Loucy (cell line): ENCODE measurements at regions not wholly inside any gene's neighbourhood (a gene's known extent, or its start where the extent isn't known, plus 50 kb on each side); places are given as distances from the start of the nearest gene placed in this dataset.

ENCODE experiments used
- H2AFZ ChIP-seq: fragments of 200-600 bp; sonication (generic); 2 replicates; pipeline ENCODE4 v1.6.0; 2016; ENCODE audit warnings: antibody characterized with exemption, mild to moderate bottlenecking, low read length, moderate library complexity
- H3F3A ChIP-seq: fragments of 200-600 bp; 2 replicates; pipeline ENCODE4 v1.6.0; 2016; ENCODE audit warnings: antibody characterized with exemption, low read depth, mild to moderate bottlenecking
- H3K27me3 ChIP-seq: fragments of 200-600 bp; sonication (generic); 2 replicates; pipeline ENCODE4 v1.6.1; 2014; ENCODE audit warnings: low read length, mild to moderate bottlenecking; ENCODE audit not compliant: insufficient read depth, poor library complexity, severe bottlenecking
- H3K36me3 ChIP-seq: fragments of 200-600 bp; sonication (generic); 2 replicates; pipeline ENCODE4 v1.6.1; 2016; ENCODE audit warnings: low read length; ENCODE audit not compliant: insufficient read depth
- H3K4me1 ChIP-seq: fragments of 200-600 bp; sonication (generic); 2 replicates; pipeline ENCODE4 v1.5.1; 2014; ENCODE audit warnings: low read length, mild to moderate bottlenecking; ENCODE audit not compliant: insufficient read depth, poor library complexity, severe bottlenecking
- H3K4me2 ChIP-seq: fragments of 200-600 bp; sonication (generic); 2 replicates; pipeline ENCODE4 v1.6.0; 2014; ENCODE audit warnings: antibody characterized with exemption, low read length, low read depth, mild to moderate bottlenecking; ENCODE audit not compliant: poor library complexity, severe bottlenecking
- H3K4me3 ChIP-seq: fragments of 200-600 bp; sonication (generic); 2 replicates; pipeline ENCODE4 v1.5.1; 2014; ENCODE audit warnings: low read length, mild to moderate bottlenecking, mixed read lengths; ENCODE audit not compliant: poor library complexity, severe bottlenecking
- H3K79me2 ChIP-seq: fragments of 200-600 bp; sonication (generic); 2 replicates; pipeline ENCODE4 v1.6.1; 2014; ENCODE audit warnings: low read length; ENCODE audit not compliant: insufficient read depth
- H3K9ac ChIP-seq: fragments of 200-600 bp; sonication (generic); 2 replicates; pipeline ENCODE4 v1.6.0; 2014; ENCODE audit warnings: mild to moderate bottlenecking, low read depth, low read length, moderate library complexity; ENCODE audit not compliant: poor library complexity, severe bottlenecking
- H3K9me2 ChIP-seq: fragments of 200-600 bp; sonication (generic); replicated peaks from 2 replicates; pipeline ENCODE4 v1.6.1; 2016; ENCODE audit warnings: low read depth, low read length, mixed read lengths
- H3K9me3 ChIP-seq: fragments of 200-600 bp; sonication (generic); 2 replicates; pipeline ENCODE4 v1.6.1; 2014; ENCODE audit warnings: mild to moderate bottlenecking, antibody characterized with exemption, low read length, low read depth; ENCODE audit not compliant: insufficient read depth
- H4K20me1 ChIP-seq: fragments of 200-600 bp; sonication (generic); 2 replicates; pipeline ENCODE4 v1.6.0; 2014; ENCODE audit warnings: antibody characterized with exemption, low read length, mild to moderate bottlenecking; ENCODE audit not compliant: insufficient read depth, poor library complexity, severe bottlenecking
- EZH2phosphoT487 ChIP-seq: fragments of 200-600 bp; IDR thresholded peaks from 2 replicates; pipeline ENCODE4 v1.6.1; 2018; ENCODE audit warnings: antibody characterized with exemption, mild to moderate bottlenecking, moderate library complexity, borderline replicate concordance
- TF ChIP-seq, protein P1 (sequence below): fragments of 200-600 bp; sonication (generic); conservative IDR thresholded peaks from 2 replicates; pipeline ENCODE4 v1.5.1; 2014; ENCODE audit warnings: mild to moderate bottlenecking, antibody characterized with exemption, low read length

DNA sequence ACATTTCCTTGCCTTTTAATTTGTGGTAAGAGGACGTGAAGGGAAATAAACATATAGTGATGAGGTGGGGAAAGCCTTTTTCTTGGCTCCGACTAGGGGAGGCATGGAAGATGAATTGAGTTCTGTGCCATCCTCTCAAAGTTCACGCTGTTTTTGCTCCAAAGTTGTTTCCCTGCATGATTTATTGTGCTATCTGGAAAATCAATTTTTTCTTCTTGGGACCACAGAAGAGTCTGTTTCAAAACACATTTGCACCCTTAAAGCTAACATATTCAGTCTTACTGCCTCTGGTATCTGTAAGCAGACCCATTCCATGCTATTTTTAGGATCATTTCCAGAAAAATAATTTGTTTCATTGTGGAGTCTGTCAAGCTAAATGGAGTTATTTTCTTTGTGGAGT lies 57.6 kb upstream of the KCNG1 start:
- Histone ChIP-seq H3K4me3 (no peak overlapping the region), H3K79me2 (no peaks in the 10 kb centered on the region), H3K9me3 (no peaks in the 10 kb centered on the region), H3K4me1 (no peaks in the 10 kb centered on the region), H3K36me3 (no peaks in the 10 kb centered on the region), H3K27me3 (no peaks in the 10 kb centered on the region), H4K20me1 (no peaks in the 10 kb centered on the region), H3K4me2 (no peak overlapping the region), H3K9ac (no peak overlapping the region), H3K9me2 (no peaks in the 10 kb centered on the region), H2AFZ (no peak overlapping the region), H3F3A (no peaks in the 10 kb centered on the region)
- TF ChIP-seq, protein P1, sequence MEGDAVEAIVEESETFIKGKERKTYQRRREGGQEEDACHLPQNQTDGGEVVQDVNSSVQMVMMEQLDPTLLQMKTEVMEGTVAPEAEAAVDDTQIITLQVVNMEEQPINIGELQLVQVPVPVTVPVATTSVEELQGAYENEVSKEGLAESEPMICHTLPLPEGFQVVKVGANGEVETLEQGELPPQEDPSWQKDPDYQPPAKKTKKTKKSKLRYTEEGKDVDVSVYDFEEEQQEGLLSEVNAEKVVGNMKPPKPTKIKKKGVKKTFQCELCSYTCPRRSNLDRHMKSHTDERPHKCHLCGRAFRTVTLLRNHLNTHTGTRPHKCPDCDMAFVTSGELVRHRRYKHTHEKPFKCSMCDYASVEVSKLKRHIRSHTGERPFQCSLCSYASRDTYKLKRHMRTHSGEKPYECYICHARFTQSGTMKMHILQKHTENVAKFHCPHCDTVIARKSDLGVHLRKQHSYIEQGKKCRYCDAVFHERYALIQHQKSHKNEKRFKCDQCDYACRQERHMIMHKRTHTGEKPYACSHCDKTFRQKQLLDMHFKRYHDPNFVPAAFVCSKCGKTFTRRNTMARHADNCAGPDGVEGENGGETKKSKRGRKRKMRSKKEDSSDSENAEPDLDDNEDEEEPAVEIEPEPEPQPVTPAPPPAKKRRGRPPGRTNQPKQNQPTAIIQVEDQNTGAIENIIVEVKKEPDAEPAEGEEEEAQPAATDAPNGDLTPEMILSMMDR = no peak
- TF ChIP-seq EZH2phosphoT487 = no peak

DNA sequence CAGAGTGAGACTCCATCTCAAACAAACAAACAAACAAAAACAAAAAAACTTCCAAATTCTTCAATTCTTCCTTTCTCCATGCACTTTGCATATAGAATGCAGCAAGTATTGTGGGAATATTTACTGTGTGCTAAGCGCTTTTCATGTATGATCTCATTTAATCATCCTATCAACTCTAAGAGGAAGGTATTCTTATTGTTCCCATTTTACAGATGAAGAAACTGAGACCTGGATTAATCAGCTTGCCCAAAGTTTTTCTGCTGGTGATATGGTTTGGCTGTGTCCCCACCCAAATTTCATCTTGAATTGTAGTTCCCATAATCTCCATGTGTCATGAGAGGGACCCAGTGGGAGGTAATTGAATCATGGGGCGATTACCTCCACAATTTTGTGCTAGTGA lies 56.6 kb upstream of the KCNG1 start:
- TF ChIP-seq EZH2phosphoT487 = no peak
- TF ChIP-seq, protein P1 = no peak

DNA sequence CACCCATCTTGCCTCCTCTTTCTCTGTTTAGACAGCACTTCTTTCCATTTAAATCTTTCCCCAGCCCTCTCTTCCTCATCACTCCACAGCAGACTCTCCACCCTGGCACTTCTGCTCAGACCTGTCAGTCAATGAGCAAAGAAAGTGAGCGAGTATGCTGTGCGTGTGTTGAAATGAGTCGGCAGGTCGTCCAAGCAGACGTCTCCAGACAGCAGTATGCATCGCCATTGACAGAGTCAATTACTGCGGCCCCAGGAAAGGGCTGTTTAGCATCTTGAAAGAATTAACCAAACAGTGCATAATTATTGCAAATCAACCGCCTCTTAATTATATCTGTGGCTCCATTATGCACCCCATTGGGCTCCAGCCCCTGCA lies 54.8 kb upstream of the KCNG1 start:
- Histone ChIP-seq H3K9ac (no peak overlapping the region), H3K4me1 (no peaks in the 10 kb centered on the region), H3K9me2 (no peaks in the 10 kb centered on the region), H3F3A (no peaks in the 10 kb centered on the region), H3K36me3 (no peaks in the 10 kb centered on the region), H2AFZ (no peak overlapping the region), H3K4me3 (no peak overlapping the region), H3K27me3 (no peaks in the 10 kb centered on the region), H3K79me2 (no peaks in the 10 kb centered on the region), H3K9me3 (no peaks in the 10 kb centered on the region), H3K4me2 (no peak overlapping the region), H4K20me1 (no peaks in the 10 kb centered on the region)
- TF ChIP-seq EZH2phosphoT487 = no peak
- TF ChIP-seq, protein P1 = no peak

More for the DNA sequence above, 56.6 kb upstream of the KCNG1 start:
- Histone ChIP-seq H3F3A (no peaks in the 10 kb centered on the region), H3K9ac (no peak overlapping the region), H3K4me2 (no peak overlapping the region), H3K4me1 (no peaks in the 10 kb centered on the region), H2AFZ (no peak overlapping the region), H3K79me2 (no peaks in the 10 kb centered on the region), H4K20me1 (no peaks in the 10 kb centered on the region), H3K9me3 (no peaks in the 10 kb centered on the region), H3K36me3 (no peaks in the 10 kb centered on the region), H3K4me3 (no peak overlapping the region), H3K27me3 (no peaks in the 10 kb centered on the region), H3K9me2 (no peaks in the 10 kb centered on the region)
